IgD-negative memory B cell (primary cell): ENCODE measurements at regions not wholly inside any gene's neighbourhood (a gene's known extent, or its start where the extent isn't known, plus 50 kb on each side); places are given as distances from the start of the nearest gene placed in this dataset.
"Not testable (repeated sequence)": the region's sequence is repeated elsewhere in the genome, so short reads cannot be mapped to it uniquely, and the experiment has no call there.

ENCODE experiments used
- H3K27ac Mint-ChIP-seq, 3 donors: one replicate each; pipeline ENCODE4 v1.8.0; 2020 to 2022; ENCODE audit warnings: mild to moderate bottlenecking in 3 of 3, mixed read lengths in 3 of 3, moderate library complexity in 1 of 3
- H3K27me3 Mint-ChIP-seq: one replicate; pipeline ENCODE4 v1.8.0; 2021; ENCODE audit warnings: mixed read lengths
- H3K36me3 Mint-ChIP-seq: one replicate; pipeline ENCODE4 v1.8.0; 2020; ENCODE audit warnings: mild to moderate bottlenecking, mixed read lengths
- H3K4me1 Mint-ChIP-seq, 3 donors: one replicate each; pipeline ENCODE4 v1.8.0; 2020 to 2022; ENCODE audit warnings: mixed read lengths in 3 of 3, mild to moderate bottlenecking in 1 of 3
- H3K4me3 Mint-ChIP-seq, 4 donors: one replicate each; pipeline ENCODE4 v1.8.0; 2020 to 2022; ENCODE audit warnings: mild to moderate bottlenecking in 4 of 4, mixed read lengths in 4 of 4, moderate library complexity in 3 of 4
- H3K9me3 Mint-ChIP-seq, 3 donors: one replicate each; pipeline ENCODE4 v1.8.0; 2020 to 2021; ENCODE audit warnings: mixed read lengths in 3 of 3, mild to moderate bottlenecking in 1 of 3

DNA sequence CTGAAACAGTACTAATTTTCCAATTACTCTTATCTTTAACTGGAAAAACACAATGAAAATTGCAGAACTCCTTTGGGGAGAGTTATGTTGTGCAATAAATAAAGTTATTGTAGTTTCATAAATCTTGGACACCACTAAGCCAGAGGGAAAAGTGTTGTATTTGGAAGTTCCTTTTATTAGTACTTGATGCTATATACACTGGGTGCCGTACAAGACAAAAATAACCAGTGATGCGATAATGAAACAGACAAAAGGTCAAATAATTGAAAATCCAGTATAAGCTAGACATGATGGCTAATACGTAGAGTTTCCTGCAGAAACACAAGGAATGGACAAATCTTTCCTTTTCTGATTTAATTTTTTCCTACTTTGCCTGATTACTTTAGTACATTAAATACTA is 541.1 kb downstream of the ETS1 start:
- Mint-ChIP-seq H3K4me3 (no peak overlapping the region), H3K36me3 (peaks cover 2% of the 10 kb centered on the region), H3K27ac (no peak overlapping the region), H3K4me1 (peaks cover 2 to 5% (median 5%) of the 10 kb centered on the region in 3 donors), H3K9me3 (peaks cover 0 to 2% (median 1%) of the 10 kb centered on the region in 3 donors), H3K27me3 (peaks cover 20% of the 10 kb centered on the region)

- Mint-ChIP-seq H3K9me3 (peaks cover 0 to 2% (median 1%) of the 10 kb centered on the region in 3 donors), H3K4me1 (peaks cover 0 to 5% (median 5%) of the 10 kb centered on the region in 3 donors), H3K27ac (no peak overlapping the region), H3K36me3 (peaks cover 2% of the 10 kb centered on the region), H3K27me3 (peaks cover 28% of the 10 kb centered on the region), H3K4me3 (no peak overlapping the region)
Observed at GRCh38 chr11:128045094-128045725, 542.1 kb downstream of the ETS1 start.

- no peak overlapping the region for H3K27ac Mint-ChIP-seq
- H3K9me3 Mint-ChIP-seq, result peaks cover 0 to 2% (median 1%) of the 10 kb centered on the region in 3 donors
- peaks cover 39% of the 10 kb centered on the region for H3K27me3 Mint-ChIP-seq
- peaks cover 2% of the 10 kb centered on the region for H3K36me3 Mint-ChIP-seq
- H3K4me3 Mint-ChIP-seq, result no peak overlapping the region
- peaks cover 10 to 15% (median 11%) of the 10 kb centered on the region in 3 donors for H3K4me1 Mint-ChIP-seq
Observed at GRCh38 chr11:128042290-128042751, 545.0 kb downstream of the ETS1 start.

- peaks cover 0 to 2% (median 1%) of the 10 kb centered on the region in 3 donors for H3K9me3 Mint-ChIP-seq
- peaks cover 2% of the 10 kb centered on the region for H3K36me3 Mint-ChIP-seq
- H3K27me3 Mint-ChIP-seq, result peaks cover 36% of the 10 kb centered on the region
- H3K27ac Mint-ChIP-seq, result no peak overlapping the region
- H3K4me1 Mint-ChIP-seq, result peaks cover 10 to 15% (median 11%) of the 10 kb centered on the region in 3 donors
- H3K4me3 Mint-ChIP-seq, result no peak overlapping the region
Observed at GRCh38 chr11:128040603-128041002, 546.8 kb downstream of the ETS1 start.

DNA sequence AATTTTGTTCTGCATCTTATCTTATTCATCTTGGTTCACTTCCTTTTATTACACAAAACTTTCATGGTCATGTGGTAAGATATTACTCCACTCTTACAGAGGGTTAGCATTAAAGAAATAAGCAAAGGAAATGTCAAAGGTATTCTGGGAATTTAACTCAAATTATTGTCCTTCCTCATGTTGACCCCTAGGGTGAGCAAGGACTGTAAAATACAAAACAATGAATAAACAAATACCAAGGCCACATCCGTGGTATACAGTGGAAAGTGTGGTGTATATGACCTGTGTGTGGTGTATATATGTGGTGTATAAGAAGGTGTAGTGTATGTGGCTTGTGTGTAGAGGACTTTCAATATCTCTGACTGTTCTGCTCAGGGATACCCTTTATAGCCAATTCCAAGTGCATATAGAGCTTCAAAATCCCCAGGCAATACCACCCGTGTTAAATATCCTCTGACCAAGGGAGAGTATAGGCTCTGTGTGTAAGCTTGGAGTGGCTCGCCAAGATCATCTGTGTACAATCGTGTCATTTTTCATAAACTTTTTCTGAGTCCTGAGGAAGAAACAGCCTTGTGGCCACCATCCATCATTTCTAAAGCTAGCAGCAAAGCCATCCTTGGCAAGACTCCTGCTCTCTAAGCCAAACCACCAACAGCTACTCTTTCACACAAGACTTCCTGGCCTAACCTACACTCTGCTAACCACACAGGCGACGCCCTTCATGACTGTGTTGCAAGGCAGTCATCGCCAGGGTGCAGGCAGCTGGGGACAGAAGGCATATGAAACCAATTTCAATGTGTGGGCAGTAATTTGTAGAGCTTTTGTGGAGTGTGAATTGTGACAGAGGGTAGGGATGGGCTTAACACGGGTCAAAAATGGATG is 548.0 kb downstream of the ETS1 start:
- Mint-ChIP-seq H3K36me3 (peaks cover 2% of the 10 kb centered on the region), H3K4me1 (peaks cover 10 to 15% (median 11%) of the 10 kb centered on the region in 3 donors), H3K27me3 (peaks cover 32% of the 10 kb centered on the region), H3K4me3 (no peak overlapping the region), H3K27ac (peak overlapping the region in 2 of 3 donors; percentile 4 to 9), H3K9me3 (peaks cover 0 to 2% (median under 1%) of the 10 kb centered on the region in 3 donors)

DNA sequence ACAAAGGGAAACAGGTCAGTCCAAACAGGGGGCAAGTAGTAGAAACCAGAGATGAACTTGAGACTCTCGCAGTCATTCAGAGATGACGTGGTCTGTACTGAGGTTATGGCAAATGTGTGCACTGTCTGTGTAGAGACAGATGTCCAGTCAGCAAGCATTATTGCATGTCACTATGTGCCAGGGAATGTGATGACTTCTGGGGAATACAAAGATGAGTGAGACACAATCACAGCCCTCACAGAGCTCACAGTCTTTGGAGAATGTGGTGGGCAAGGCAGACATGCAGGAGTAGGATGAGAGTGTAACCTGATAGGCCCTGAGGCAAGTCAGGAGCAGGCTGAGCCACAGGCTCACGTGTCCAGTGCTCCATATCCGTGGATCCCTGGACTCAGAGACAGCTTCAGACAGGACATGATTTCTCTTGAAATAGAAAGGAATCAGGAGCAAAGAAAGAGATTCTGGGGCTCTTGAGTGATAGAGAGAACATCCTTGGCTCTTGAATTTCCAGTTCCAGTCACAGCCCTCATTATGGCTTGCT is 550.7 kb downstream of the ETS1 start:
- peak overlapping the region in 1 of 3 donors; percentile 86 for H3K27ac Mint-ChIP-seq
- peaks cover 22% of the 10 kb centered on the region for H3K27me3 Mint-ChIP-seq
- no peaks in the 10 kb centered on the region for H3K9me3 Mint-ChIP-seq
- H3K4me3 Mint-ChIP-seq, result no peak overlapping the region
- no peaks in the 10 kb centered on the region for H3K36me3 Mint-ChIP-seq
- H3K4me1 Mint-ChIP-seq, result peaks cover 6 to 10% (median 10%) of the 10 kb centered on the region in 3 donors

DNA sequence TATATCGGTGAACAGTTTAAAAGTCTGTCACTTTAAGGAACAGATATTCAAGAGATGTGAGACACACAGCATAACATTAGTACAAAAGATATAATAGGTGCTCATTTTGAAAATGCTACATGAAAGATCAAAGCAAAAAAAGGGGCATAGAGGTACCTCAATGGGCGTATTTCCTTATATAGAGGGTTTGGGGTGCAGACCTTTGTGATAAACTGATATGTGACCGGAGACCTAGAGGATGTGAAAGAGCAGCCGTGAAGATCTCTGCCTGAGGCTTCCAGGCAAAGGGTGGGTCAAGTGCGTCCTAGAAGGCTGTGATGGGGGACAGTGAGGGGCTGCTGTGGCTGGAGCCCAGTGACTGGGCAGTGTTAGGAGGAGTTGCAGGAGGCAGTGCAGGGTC is 551.4 kb downstream of the ETS1 start:
- H3K36me3 Mint-ChIP-seq, result no peaks in the 10 kb centered on the region
- no peak overlapping the region for H3K4me3 Mint-ChIP-seq
- H3K27me3 Mint-ChIP-seq, result peaks cover 19% of the 10 kb centered on the region
- no peak overlapping the region for H3K27ac Mint-ChIP-seq
- no peaks in the 10 kb centered on the region for H3K9me3 Mint-ChIP-seq
- H3K4me1 Mint-ChIP-seq, result peaks cover 6 to 12% (median 10%) of the 10 kb centered on the region in 3 donors

- not testable (repeated sequence) for H3K4me3 Mint-ChIP-seq, H3K9me3 Mint-ChIP-seq, H3K36me3 Mint-ChIP-seq, H3K4me1 Mint-ChIP-seq, H3K27ac Mint-ChIP-seq
- H3K27me3 Mint-ChIP-seq, result peaks cover 18% of the 10 kb centered on the region
Observed at GRCh38 chr11:128031538-128032134, 555.7 kb downstream of the ETS1 start.

- Mint-ChIP-seq H3K4me3 (no peak overlapping the region), H3K9me3 (no peaks in the 10 kb centered on the region), H3K36me3 (peaks cover 3% of the 10 kb centered on the region), H3K27me3 (peaks cover 20% of the 10 kb centered on the region), H3K4me1 (peaks cover 0 to 2% (median 0%) of the 10 kb centered on the region in 3 donors), H3K27ac (no peak overlapping the region)
Observed at GRCh38 chr11:128029219-128029722, 558.1 kb downstream of the ETS1 start.

DNA sequence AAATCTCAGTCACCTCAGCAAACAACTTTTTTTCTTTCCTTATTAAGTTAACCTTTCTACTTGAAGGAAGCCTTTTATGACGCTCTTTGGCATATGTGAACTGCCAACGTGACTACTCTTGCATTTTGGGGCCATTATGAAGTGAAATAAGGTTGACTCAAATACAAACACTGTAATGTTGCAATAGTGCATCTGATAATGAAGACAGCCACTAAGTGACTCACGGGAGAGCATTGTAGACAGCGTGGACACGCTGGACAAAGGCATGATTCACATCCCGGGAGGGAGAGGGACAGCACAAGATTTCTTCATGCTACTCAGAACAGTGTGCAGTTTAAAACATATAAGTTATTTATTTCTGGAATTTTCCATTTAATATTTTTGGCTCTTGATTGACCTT is 560.8 kb downstream of the ETS1 start:
- Mint-ChIP-seq H3K4me1 (peaks cover 0 to 2% (median 0%) of the 10 kb centered on the region in 3 donors), H3K4me3 (no peak overlapping the region), H3K9me3 (no peaks in the 10 kb centered on the region), H3K36me3 (peaks cover 3% of the 10 kb centered on the region), H3K27me3 (peaks cover 20% of the 10 kb centered on the region), H3K27ac (no peak overlapping the region)

DNA sequence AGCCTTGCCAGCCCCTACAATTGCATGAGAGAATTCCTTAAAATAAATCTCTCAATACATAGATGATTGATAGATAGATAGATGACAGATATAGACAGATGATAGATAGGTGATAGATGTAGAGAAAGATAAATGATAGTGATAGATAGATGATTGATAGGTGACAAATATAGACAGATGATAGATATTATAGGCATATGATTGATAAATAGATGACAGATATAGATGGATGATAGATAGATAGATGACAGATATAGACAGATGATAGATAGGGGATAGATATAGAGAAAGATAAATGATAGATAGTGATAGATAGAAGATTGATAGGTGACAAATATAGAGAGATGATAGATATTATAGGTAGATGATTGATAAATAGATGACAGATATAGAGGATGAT is 564.6 kb downstream of the ETS1 start:
- Mint-ChIP-seq H3K9me3 (no peaks in the 10 kb centered on the region), H3K4me3 (no peak overlapping the region), H3K27me3 (peaks cover 7% of the 10 kb centered on the region), H3K27ac (no peak overlapping the region), H3K4me1 (no peaks in the 10 kb centered on the region), H3K36me3 (no peaks in the 10 kb centered on the region)

DNA sequence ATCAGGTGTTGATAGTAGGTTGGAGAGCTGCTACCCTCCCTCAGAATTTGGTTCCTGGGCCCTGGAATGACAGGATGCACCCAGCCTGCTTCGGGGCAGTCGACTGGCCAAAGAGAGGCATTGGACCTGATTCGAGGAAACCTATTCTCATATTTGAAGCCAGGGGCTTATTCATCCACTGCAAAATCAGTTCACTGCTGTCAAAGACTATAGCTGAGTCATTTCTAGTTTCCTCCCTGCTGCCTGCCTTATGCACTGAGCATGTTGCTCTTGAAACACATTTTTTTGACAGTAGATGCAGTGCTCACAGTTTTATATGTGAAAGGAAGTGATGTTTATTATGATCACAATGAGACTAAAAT is 565.4 kb downstream of the ETS1 start:
- H3K4me3 Mint-ChIP-seq, result no peak overlapping the region
- H3K9me3 Mint-ChIP-seq, result no peaks in the 10 kb centered on the region
- no peak overlapping the region for H3K27ac Mint-ChIP-seq
- H3K27me3 Mint-ChIP-seq, result peaks cover 2% of the 10 kb centered on the region
- H3K36me3 Mint-ChIP-seq, result no peaks in the 10 kb centered on the region
- H3K4me1 Mint-ChIP-seq, result no peaks in the 10 kb centered on the region

DNA sequence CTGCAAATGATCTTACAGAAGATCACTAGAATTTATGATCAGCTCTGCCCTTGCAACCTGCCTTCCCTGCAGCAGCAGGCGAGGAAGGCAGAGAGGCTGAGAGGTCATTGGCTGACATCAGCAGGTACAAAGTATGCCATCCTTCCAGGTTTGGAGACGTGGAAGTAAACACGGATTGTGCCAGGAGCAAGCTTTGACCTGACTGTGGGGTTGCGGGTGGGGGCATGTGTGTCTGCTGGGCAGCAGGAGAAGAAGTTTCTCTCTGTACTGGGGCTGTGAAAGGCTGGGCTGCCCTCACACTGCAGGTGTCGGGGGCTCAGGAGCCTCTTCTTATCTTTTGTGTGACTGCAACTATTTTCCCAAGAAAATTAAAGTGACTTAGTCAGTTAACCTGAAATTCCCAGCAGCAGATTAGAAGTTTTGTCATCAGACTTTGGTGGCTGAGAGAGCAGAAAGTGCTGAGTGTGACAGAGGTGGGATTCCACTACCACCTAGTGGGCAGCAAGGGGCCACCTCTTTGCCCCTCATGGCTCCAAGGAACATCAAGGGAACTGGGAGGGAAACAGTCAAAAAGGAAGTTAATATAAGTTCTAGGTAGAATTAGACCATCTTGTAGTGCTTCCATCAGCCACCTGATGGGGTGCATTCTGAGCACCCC is 565.9 kb downstream of the ETS1 start:
- Mint-ChIP-seq H3K27ac (no peak overlapping the region), H3K9me3 (no peaks in the 10 kb centered on the region), H3K27me3 (peaks cover 2% of the 10 kb centered on the region), H3K4me1 (no peaks in the 10 kb centered on the region), H3K4me3 (no peak overlapping the region), H3K36me3 (no peaks in the 10 kb centered on the region)

DNA sequence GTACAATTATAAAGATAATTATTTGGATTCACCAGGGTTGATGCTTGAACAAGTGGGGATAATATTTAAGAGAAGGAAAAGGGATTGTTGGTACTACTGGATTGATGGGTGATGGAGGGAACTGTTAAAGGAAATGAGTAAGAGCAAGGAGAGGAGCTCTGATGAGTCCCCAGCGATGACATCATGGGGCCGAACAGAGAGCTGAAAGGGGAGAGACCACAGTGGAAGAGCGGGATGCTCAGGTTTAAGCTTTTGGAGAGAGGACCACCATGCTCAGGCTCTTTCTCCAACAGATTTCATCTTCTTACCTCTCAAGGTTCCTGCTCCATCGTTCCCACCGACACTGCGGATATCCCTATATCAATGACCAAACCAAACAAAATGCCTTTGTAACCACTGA is 568.7 kb downstream of the ETS1 start:
- Mint-ChIP-seq H3K27ac (no peak overlapping the region), H3K4me3 (no peak overlapping the region)

More for the DNA sequence above, 568.7 kb downstream of the ETS1 start:
- Mint-ChIP-seq H3K4me1 (peaks cover 0 to 2% (median 0%) of the 10 kb centered on the region in 3 donors), H3K9me3 (no peaks in the 10 kb centered on the region), H3K36me3 (no peaks in the 10 kb centered on the region), H3K27me3 (peaks cover 4% of the 10 kb centered on the region)
